Ishikawa (cell line): ENCODE measurements at regions not wholly inside any gene's neighbourhood (a gene's known extent, or its start where the extent isn't known, plus 50 kb on each side); places are given as distances from the start of the nearest gene placed in this dataset.

Experiments
- CEBPB ChIP-seq: IDR thresholded peaks from 2 replicates; pipeline ENCODE4 v1.6.1; 2012
- CREB1 ChIP-seq: IDR thresholded peaks from 2 replicates; pipeline ENCODE4 v1.6.1; 2012; ENCODE audit warnings: low read depth
- EGR1 ChIP-seq: IDR thresholded peaks from 2 replicates; pipeline ENCODE4 v1.6.1; 2012
- EP300 ChIP-seq: IDR thresholded peaks from 2 replicates; pipeline ENCODE4 v1.6.1; 2012; ENCODE audit warnings: borderline replicate concordance
- FOXM1 ChIP-seq: IDR thresholded peaks from 2 replicates; pipeline ENCODE4 v1.6.1; 2012; ENCODE audit warnings: low read depth, borderline replicate concordance
- MAX ChIP-seq: IDR thresholded peaks from 2 replicates; pipeline ENCODE4 v1.6.1; 2012
- NFIC ChIP-seq: IDR thresholded peaks from 2 replicates; pipeline ENCODE4 v1.6.1; 2012
- RAD21 ChIP-seq: IDR thresholded peaks from 2 replicates; pipeline ENCODE4 v1.6.1; 2012; ENCODE audit warnings: low read depth
- REST ChIP-seq: IDR thresholded peaks from 2 replicates; pipeline ENCODE4 v1.6.1; 2012; ENCODE audit warnings: low read depth, mild to moderate bottlenecking
- TAF1 ChIP-seq: IDR thresholded peaks from 2 replicates; pipeline ENCODE4 v1.6.1; 2012; ENCODE audit warnings: low read depth, mild to moderate bottlenecking
- TCF12 ChIP-seq: IDR thresholded peaks from 2 replicates; pipeline ENCODE4 v1.6.1; 2012; ENCODE audit warnings: low read depth
- TEAD4 ChIP-seq: IDR thresholded peaks from 2 replicates; pipeline ENCODE4 v1.6.1; 2012
- YY1 ChIP-seq: IDR thresholded peaks from 2 replicates; pipeline ENCODE4 v1.6.1; 2012; ENCODE audit warnings: low read depth
- ZBTB7A ChIP-seq: IDR thresholded peaks from 2 replicates; pipeline ENCODE4 v1.6.1; 2012; ENCODE audit warnings: low read depth
- TF ChIP-seq, protein P1 (sequence below): IDR thresholded peaks from 2 replicates; pipeline ENCODE4 v1.6.1; 2012

DNA sequence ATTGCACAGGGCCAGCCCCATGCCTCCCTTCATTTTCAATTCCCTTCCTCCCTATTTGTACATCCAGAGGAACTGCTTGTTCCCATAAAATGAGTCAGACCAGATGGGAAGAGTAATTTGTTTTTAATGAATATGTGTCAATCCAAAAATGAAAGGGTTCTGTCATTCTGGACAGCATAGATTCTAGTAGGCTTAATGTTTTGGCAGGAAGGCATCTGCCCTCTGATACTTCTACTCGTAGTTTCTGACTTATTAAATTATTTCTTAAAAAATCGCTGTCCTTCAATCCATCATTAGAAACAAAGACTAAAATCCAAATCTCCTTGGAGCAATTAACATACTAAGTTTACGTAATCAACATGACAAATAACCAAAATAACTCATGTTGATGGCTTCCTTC is 665.5 kb downstream of the TENT5A start:
- no peak for TF ChIP-seq FOXM1
- no peak for TF ChIP-seq EGR1
- TF ChIP-seq, protein P1, sequence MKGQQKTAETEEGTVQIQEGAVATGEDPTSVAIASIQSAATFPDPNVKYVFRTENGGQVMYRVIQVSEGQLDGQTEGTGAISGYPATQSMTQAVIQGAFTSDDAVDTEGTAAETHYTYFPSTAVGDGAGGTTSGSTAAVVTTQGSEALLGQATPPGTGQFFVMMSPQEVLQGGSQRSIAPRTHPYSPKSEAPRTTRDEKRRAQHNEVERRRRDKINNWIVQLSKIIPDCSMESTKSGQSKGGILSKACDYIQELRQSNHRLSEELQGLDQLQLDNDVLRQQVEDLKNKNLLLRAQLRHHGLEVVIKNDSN, result no peak
- no peak for TF ChIP-seq NFIC
- TF ChIP-seq YY1, result no peak
- no peak for TF ChIP-seq CREB1
- no peak for TF ChIP-seq ZBTB7A
- no peak for TF ChIP-seq TAF1
- TF ChIP-seq RAD21, result no peak
- TF ChIP-seq EP300, result no peak
- no peak for TF ChIP-seq MAX
- TF ChIP-seq TCF12, result no peak
- no peak for TF ChIP-seq REST
- no peak for TF ChIP-seq CEBPB
- no peak for TF ChIP-seq TEAD4

GRCh38 chr6:81085431-81085790 is 667.1 kb downstream of the TENT5A start:
- no peak for TF ChIP-seq CEBPB
- TF ChIP-seq MAX, result no peak
- TF ChIP-seq, protein P1, result no peak
- no peak for TF ChIP-seq TEAD4
- no peak for TF ChIP-seq NFIC
- no peak for TF ChIP-seq ZBTB7A
- no peak for TF ChIP-seq EGR1
- no peak for TF ChIP-seq RAD21
- TF ChIP-seq EP300, result no peak
- TF ChIP-seq CREB1, result no peak
- no peak for TF ChIP-seq REST
- TF ChIP-seq TAF1, result no peak

DNA sequence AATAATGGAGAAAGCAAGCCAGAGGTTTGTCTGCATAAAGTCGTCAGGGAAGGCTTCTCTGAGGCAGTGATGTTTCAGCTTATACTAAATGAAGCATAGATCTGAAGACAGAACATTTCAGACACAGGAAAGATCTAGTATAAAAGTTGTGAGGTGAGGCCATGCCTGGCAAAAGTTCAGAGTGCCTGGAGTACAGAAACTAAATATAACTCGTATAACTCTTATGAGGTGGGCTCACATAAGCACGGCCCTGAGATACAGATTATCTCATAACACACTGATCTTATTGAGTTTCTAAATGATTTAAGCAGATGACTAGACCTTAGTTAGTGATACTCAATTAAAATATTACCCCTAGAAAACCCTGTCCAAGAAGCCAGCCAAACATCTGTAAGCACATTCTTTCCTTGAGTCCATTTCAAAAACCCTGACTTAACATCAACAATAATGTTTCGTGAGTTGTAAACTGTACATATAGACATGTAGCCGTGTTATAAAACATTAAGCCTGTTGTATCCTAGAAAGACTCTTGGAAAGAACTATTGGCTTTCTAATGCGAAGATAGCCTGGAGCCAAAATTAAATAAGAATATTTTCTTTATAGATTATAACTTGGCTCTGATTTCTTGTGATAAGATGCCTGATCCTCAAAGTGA is 667.6 kb downstream of the TENT5A start:
- no peak for TF ChIP-seq FOXM1
- TF ChIP-seq RAD21, result no peak
- TF ChIP-seq EP300, result no peak
- no peak for TF ChIP-seq MAX
- TF ChIP-seq REST, result no peak

DNA sequence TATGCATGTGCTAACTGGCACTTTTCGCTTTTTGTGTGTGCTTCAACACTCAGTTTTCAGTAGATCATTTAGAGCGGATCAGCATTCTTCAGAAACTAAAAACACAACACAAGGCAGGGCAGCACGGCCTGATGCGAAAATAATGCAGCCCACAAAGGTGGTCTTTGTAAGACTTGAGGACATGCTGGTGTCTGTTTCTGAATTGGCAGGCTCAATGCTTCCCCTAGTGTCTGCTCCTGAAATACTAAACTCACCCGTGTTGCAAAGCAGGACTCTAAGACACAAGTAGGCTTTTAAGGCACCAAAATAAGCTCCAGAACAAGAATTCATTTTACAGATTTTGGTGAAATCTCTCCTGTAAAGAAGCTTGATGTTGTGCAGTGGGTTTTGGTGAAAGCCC is 676.5 kb downstream of the TENT5A start:
- TF ChIP-seq RAD21, result peak; percentile 34
- TF ChIP-seq, protein P1, result no peak
